Uterus (tissue), 3 donors: ENCODE measurements at regions not wholly inside any gene's neighbourhood (a gene's known extent, or its start where the extent isn't known, plus 50 kb on each side); places are given as distances from the start of the nearest gene placed in this dataset.

Experiments
- DNase-seq, 2 donors: peaks; one replicate each; pipeline ENCODE4 v3.0.0-alpha.2; 2019 to 2020
- H3K27ac ChIP-seq, 2 donors: fragments of 200-600 bp; sonication (generic); 1 replicate in 1 of 2; 2 replicates in 1 of 2; pipeline ENCODE4 v1.5.1; 2016 to 2018
- H3K27me3 ChIP-seq, 2 donors: fragments of 200-600 bp; sonication (generic); one replicate each; pipeline ENCODE4 v1.5.1; 2018 to 2019; ENCODE audit warnings: control low read depth in 1 of 2
- H3K36me3 ChIP-seq, 2 donors: fragments of 200-600 bp; sonication (generic); one replicate each; pipeline ENCODE4 v1.5.1; 2019; ENCODE audit warnings: control low read depth in 1 of 2
- H3K4me1 ChIP-seq, 2 donors: fragments of 200-600 bp; sonication (generic); one replicate each; pipeline ENCODE4 v1.5.1; 2018 to 2019; ENCODE audit warnings: control low read depth in 1 of 2
- H3K4me3 ChIP-seq, 2 donors: fragments of 200-600 bp; sonication (generic); 1 replicate in 1 of 2; 2 replicates in 1 of 2; pipeline ENCODE4 v1.5.1; 2018 to 2019; ENCODE audit warnings: mild to moderate bottlenecking in 1 of 2
- H3K9me3 ChIP-seq, 2 donors: fragments of 200-600 bp; sonication (generic); one replicate each; pipeline ENCODE4 v1.5.1; 2019; ENCODE audit warnings: control low read depth in 1 of 2
- POLR2A ChIP-seq, 2 donors: fragments of 450-650 bp; IDR thresholded peaks; one replicate each; pipeline ENCODE4 v1.6.1; 2016; ENCODE audit warnings: antibody characterized with exemption in 2 of 2, mild to moderate bottlenecking in 1 of 2, moderate library complexity in 1 of 2
- intact Hi-C: fragments of 100-400 bp; cut with DNase I; formaldehyde crosslinking; loops from one replicate; pipeline ENCODE4 v1.15.1; 2023; ENCODE audit warnings: low total_unique reads
- TF ChIP-seq, protein P1 (sequence below), 4 experiments: fragments of 200-600 bp in 2 of 4; fragments of 450-650 bp in 2 of 4; sonication (generic) in 2 of 4; IDR thresholded peaks; one replicate each; pipeline ENCODE4 v1.5.1; 2016 to 2019; ENCODE audit warnings: antibody characterized with exemption in 4 of 4, mild to moderate bottlenecking in 2 of 4, moderate library complexity in 1 of 4
- donor health status: DM: yes; HTN: yes; CAD: no.

GRCh38 chr22:27218012-27218920, 560.9 kb downstream of the MIAT start:
- Histone ChIP-seq H3K36me3 (no peaks in the 10 kb centered on the region), H3K27ac (peak overlapping the region; percentile 3 to 53), H3K27me3 (no peaks in the 10 kb centered on the region), H3K9me3 (no peaks in the 10 kb centered on the region), H3K4me1 (no peaks in the 10 kb centered on the region), H3K4me3 (no peak overlapping the region)
- intact Hi-C loops, result no loop called here
- TF ChIP-seq, protein P1, sequence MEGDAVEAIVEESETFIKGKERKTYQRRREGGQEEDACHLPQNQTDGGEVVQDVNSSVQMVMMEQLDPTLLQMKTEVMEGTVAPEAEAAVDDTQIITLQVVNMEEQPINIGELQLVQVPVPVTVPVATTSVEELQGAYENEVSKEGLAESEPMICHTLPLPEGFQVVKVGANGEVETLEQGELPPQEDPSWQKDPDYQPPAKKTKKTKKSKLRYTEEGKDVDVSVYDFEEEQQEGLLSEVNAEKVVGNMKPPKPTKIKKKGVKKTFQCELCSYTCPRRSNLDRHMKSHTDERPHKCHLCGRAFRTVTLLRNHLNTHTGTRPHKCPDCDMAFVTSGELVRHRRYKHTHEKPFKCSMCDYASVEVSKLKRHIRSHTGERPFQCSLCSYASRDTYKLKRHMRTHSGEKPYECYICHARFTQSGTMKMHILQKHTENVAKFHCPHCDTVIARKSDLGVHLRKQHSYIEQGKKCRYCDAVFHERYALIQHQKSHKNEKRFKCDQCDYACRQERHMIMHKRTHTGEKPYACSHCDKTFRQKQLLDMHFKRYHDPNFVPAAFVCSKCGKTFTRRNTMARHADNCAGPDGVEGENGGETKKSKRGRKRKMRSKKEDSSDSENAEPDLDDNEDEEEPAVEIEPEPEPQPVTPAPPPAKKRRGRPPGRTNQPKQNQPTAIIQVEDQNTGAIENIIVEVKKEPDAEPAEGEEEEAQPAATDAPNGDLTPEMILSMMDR (IDR thresholded peaks at IDR 0.05), result no peak
- no peak for TF ChIP-seq POLR2A (IDR thresholded peaks at IDR 0.05)
- peak; percentile 38 to 77 for DNase-seq

- Histone ChIP-seq H3K4me3 (no peak overlapping the region), H3K27ac (peak overlapping the region; percentile 3 to 53), H3K27me3 (no peaks in the 10 kb centered on the region), H3K4me1 (no peaks in the 10 kb centered on the region), H3K36me3 (no peaks in the 10 kb centered on the region), H3K9me3 (no peaks in the 10 kb centered on the region)
- DNase-seq, result no peak
- intact Hi-C loops, result no loop called here
- TF ChIP-seq POLR2A (IDR thresholded peaks at IDR 0.05), result no peak
- TF ChIP-seq, protein P1 (IDR thresholded peaks at IDR 0.05), result no peak
Measured at GRCh38 chr22:27219036-27219435, 561.6 kb downstream of the MIAT start.

- H3K9me3 ChIP-seq, result no peaks in the 10 kb centered on the region
- no peak for TF ChIP-seq POLR2A (IDR thresholded peaks at IDR 0.05)
- TF ChIP-seq, protein P1 (IDR thresholded peaks at IDR 0.05), result no peak
- H3K36me3 ChIP-seq, result no peaks in the 10 kb centered on the region
- H3K27me3 ChIP-seq, result no peaks in the 10 kb centered on the region
- peak overlapping the region; percentile 10 to 21 for H3K27ac ChIP-seq
- no peak overlapping the region for H3K4me3 ChIP-seq
- peaks cover 0 to 4% of the 10 kb centered on the region in 2 donors for H3K4me1 ChIP-seq
- no peak for DNase-seq
- intact Hi-C loops, result no loop called here
Measured at GRCh38 chr22:27220339-27220738, 563.0 kb downstream of the MIAT start.

GRCh38 chr22:27222178-27222577, 564.8 kb downstream of the MIAT start:
- Histone ChIP-seq H3K36me3 (no peaks in the 10 kb centered on the region), H3K4me3 (no peak overlapping the region), H3K9me3 (no peaks in the 10 kb centered on the region), H3K27ac (no peak overlapping the region), H3K27me3 (no peaks in the 10 kb centered on the region), H3K4me1 (peaks cover 0 to 4% of the 10 kb centered on the region in 2 donors)
- no peak for DNase-seq
- intact Hi-C loops, result no loop called here
- TF ChIP-seq, protein P1 (IDR thresholded peaks at IDR 0.05), result no peak
- no peak for TF ChIP-seq POLR2A (IDR thresholded peaks at IDR 0.05)
